ENCODE measurements at regions not wholly inside any gene's neighbourhood (a gene's known extent, or its start where the extent isn't known, plus 50 kb on each side); places are given as distances from the start of the nearest gene placed in this dataset.

GRCh38 chr16:60720060-60720459 lies 1316.2 kb downstream of the CDH8 start:
- TF ChIP-seq, protein P1, sequence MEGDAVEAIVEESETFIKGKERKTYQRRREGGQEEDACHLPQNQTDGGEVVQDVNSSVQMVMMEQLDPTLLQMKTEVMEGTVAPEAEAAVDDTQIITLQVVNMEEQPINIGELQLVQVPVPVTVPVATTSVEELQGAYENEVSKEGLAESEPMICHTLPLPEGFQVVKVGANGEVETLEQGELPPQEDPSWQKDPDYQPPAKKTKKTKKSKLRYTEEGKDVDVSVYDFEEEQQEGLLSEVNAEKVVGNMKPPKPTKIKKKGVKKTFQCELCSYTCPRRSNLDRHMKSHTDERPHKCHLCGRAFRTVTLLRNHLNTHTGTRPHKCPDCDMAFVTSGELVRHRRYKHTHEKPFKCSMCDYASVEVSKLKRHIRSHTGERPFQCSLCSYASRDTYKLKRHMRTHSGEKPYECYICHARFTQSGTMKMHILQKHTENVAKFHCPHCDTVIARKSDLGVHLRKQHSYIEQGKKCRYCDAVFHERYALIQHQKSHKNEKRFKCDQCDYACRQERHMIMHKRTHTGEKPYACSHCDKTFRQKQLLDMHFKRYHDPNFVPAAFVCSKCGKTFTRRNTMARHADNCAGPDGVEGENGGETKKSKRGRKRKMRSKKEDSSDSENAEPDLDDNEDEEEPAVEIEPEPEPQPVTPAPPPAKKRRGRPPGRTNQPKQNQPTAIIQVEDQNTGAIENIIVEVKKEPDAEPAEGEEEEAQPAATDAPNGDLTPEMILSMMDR (IDR thresholded peaks at IDR 0.05; ENCODE audit: poor library complexity): no peak
- TF ChIP-seq EZH2 (IDR thresholded peaks at IDR 0.05; ENCODE audit: borderline replicate concordance): no peak
- no peak for TF ChIP-seq EZH2phosphoT487 (IDR thresholded peaks at IDR 0.05; ENCODE audit: low read depth, severe bottlenecking, unreplicated experiment)

Measured in hepatocyte (in vitro differentiated cells).